ENCODE measurements at regions not wholly inside any gene's neighbourhood (a gene's known extent, or its start where the extent isn't known, plus 50 kb on each side); places are given as distances from the start of the nearest gene placed in this dataset.

DNA sequence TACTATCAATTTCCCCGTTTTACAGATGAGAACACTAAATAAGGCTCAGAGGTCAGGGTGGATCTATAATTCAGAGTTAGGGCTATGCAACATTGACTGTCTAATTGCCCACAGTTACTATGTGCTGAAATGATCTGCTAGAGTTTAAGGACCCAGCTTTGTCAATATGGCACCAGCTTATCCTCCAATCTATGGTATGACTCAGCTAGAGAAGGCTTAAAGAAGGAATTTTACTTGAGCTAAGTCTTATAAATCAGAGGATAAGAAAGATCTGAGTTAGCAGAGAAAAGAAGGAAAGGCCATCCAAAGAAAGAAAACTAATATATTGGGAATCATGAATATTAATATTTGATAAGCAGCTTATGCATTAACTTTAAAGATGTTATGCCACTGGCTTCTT lies 78.1 kb downstream of the ASB9 start:
- DNase-seq (ENCODE audit: low read depth, low spot score) = no peak

GRCh38 chrX:15188039-15188438 lies 81.8 kb downstream of the ASB9 start:
- DNase-seq (ENCODE audit: low read depth, low spot score) = peak; percentile 11

GRCh38 chrX:15177316-15177715 lies 92.6 kb downstream of the ASB9 start:
- DNase-seq (ENCODE audit: low read depth, low spot score) = no peak

- DNase-seq (ENCODE audit: low read depth, low spot score) = no peak
Measured at GRCh38 chrX:15173411-15173810, 96.5 kb downstream of the ASB9 start.

DNA sequence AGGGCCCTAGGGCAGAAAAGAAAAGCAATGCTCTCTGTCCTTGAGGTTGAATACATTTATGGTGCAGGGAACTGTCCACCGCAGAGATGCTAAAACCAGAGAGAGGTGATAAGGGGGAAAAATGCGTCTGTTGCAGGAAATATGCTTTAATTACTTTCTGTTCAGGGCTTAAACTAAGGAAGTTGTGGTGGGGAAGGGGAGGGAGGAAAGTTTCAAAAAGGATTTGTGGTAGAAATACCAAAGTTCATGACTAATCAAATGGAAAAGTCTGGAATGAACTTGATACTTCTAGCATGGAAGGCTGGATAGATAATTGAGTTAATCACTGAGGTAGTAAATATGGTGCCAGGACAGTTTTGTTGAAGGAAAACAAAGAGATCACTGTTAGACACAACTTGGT lies 99.0 kb downstream of the ASB9 start:
- no peak for DNase-seq (ENCODE audit: low read depth, low spot score)

- no peak for DNase-seq (ENCODE audit: low read depth, low spot score)
Measured at GRCh38 chrX:15167826-15168225, 102.1 kb downstream of the ASB9 start.

- DNase-seq (ENCODE audit: low read depth, low spot score) = no peak
Measured at GRCh38 chrX:15165832-15166231, 104.1 kb downstream of the ASB9 start.

GRCh38 chrX:15163131-15163530 lies 106.8 kb downstream of the ASB9 start:
- no peak for DNase-seq (ENCODE audit: low read depth, low spot score)

DNA sequence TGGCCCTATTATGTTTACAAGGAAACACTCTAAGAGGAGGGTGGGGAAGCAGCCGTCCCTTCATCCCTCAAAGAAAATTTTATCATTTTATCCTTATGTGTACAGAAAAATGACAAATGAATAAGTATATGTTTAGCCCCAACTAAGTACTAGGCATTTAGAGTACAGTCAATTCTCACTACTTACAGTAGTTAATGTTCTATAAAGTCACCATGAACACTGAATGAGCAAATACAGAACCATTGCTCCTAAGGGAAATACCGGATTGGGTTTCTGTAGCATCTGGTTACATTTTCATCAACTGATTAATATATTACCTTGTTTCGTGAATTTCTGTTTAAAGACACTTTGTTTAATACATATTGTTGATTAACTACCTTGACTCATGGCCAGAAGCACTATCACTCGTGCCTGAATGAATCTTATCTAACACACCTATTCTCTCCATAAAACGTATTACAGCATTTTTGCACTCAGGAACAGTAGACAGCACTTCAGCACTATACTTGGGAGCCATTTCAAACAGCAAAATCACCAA lies 109.3 kb downstream of the ASB9 start:
- no peak for DNase-seq (ENCODE audit: low read depth, low spot score)

DNA sequence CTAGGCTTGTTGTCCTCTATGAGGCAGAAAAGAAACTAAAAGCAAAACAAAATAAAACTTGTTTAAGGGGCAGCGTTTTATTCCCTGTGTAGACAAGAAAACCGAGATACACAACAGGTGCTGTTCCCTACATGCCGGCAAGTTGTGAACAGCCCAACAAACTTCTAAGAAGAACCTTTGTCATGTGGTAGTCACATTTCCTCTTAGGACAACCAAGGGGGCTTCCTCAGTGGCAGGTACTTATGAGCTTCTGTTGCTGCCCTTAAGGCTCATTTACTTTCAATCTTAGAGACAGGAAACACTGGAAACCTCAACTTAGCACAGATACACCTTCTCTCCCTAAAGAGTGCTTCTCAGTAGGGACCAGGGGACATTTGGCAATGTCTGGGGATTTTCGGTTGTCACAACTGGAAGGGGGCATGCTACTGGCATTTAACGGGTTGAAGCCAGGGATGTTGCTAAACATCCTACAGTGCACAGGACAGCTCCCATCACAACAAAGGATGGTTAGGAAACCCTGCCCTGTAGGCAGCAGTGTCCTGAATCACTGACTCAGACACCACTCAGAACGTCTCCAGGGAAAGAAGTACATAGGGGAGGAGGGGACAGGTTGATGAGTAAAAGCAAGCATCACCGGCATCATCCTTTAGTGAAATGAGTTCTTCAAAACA lies 111.0 kb downstream of the ASB9 start:
- DNase-seq (ENCODE audit: low read depth, low spot score) = no peak

DNA sequence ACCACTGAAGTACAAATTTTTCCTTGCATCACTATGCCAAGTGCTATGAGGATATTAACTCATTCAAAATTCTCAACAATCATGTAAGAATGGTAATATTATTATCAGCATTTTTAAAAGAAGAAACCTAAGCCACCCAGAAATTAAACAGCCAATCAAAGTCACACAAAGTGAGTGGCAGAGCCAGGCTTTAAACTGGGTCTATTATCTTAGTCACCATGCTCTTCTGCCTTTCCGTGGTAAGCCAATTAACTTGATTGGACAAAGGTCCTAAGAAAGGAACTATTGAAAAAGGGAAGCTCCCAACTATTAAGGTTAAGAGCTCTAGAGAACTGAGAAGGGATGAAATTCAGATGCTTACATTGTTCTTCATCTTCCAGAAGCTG lies 111.5 kb downstream of the ASB9 start:
- no peak for DNase-seq (ENCODE audit: low read depth, low spot score)

GRCh38 chrX:15157624-15158023 lies 112.3 kb downstream of the ASB9 start:
- DNase-seq (ENCODE audit: low read depth, low spot score) = no peak

DNA sequence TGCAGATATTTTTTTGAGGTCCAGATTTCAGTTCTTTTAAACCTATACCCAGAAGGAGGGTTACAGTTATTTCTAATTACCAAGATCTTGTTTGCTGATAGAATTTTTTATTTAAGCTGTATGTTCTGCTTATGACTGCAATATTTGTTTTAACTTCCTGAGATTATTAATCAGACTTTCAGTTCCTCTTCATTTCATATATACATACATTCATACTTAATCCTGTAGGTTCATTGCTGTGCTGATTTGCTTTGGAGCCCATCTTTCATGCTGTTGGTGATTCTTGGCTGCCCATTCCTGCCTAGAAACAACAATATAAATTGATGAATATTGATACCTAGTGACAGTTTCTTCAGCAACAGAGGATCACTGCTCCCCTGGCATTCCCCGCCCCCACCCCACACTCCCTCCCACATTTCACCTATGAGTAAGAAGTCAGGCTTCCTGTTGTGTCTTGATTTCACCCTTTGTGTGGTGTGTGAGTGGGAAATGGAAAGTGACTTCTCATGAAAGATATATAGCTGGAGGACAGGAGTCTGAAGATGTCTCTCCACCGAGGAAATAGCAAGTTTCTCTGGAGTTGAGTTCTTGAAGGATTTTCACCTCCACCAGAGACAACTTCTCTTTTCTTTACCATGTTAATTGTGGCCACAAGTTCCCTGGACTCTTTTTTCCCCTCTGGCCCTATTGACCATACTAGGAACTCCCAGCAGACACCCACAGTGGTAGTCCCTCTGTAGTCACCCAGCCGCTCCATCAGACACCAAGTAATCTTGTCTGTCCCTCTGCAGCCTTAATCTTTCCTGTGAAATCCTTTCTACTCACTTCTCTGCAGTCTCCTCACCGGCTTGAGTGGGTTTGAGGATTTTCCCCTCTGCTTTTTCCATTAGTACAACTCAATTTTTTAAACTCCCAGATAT lies 118.4 kb downstream of the ASB9 start:
- no peak for DNase-seq (ENCODE audit: low read depth, low spot score)

DNA sequence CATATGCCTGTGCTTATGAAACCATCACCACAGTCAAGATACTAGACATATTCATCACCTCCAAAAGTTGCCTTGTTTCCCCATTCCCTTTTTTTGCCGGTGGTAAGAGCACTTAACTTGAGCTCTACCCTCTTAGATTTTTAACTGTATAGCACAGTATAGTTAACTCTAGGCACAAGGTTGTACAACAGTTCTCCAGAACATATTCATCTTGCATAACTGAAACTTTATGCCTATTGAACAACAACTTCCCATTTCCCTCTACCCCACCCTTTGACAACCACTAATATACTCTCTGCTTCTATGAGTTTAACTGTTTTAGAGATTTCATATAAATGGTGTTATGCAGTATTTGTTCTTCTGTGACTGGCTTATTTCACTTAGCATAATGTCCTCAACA lies 119.3 kb downstream of the ASB9 start:
- DNase-seq (ENCODE audit: low read depth, low spot score) = no peak

DNA sequence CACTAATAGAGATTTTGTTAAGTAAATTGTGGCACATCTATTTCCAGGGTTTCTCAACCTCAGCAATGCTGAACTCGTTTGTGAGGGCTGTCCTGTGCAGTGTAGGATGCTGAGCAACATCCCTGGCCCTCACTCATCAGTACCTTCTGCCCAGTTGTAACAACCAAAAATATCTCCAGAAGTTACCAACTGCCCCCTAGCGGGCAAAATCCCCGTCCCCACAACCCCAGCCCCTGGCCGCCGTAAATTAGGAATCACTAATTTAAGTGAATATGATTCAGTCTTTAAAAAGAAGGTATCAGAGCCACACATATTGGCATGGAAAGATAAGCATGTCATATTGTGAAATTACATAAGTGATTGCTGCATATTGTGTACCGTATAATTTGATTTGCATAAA lies 123.4 kb downstream of the ASB9 start:
- DNase-seq (ENCODE audit: low read depth, low spot score) = peak; percentile 42

DNA sequence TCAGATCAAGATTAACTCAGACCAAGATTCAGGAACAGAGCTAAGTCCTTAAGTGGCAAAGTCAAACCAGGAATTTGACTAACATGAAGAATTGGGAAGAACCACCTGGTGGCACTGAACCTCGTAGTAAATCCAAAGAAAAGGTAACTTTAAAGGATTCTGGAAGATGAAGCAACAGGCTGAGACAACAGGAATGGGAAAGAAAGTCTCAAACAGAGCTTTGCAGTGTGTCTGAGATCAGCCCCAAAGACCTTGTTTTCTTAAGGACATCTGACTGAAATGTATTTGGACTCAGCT lies 126.1 kb downstream of the ASB9 start:
- no peak for DNase-seq (ENCODE audit: low read depth, low spot score)

DNA sequence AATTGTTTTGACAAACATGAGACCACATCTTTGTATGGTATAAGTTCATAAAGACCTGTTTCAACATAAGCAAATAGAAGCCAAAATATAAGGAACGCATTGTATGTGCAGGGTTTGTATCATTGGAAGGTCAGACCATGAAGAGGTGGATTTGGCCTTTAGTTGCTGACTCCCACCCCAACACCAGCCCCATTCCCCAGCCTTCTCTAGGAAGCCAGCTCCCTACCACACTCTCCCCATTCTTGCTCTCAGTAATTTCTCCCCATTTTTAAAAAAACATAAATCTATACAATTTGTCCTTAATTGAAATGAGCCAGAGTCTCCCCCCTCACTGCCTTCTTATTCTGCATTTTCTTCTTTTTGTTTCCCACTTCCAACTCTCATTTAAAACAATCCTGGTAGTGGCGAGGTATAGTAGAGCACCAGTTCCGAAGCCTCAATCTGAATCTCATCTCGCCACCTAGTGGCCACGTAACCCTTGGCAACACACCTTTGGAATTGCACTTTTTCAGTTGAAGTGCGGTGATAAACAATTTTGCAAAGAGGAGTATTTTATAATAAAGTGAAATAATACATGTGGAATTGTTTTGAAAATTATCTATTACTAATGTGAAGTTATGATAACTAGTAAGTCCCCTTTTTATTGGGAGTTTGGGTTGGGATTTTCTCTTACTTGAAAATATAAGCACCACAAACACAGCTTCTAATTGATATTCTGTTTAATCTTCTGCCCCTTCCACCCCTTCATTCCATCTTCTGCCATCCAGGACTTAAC lies 126.6 kb downstream of the ASB9 start:
- DNase-seq (ENCODE audit: low read depth, low spot score) = peak; percentile 43

GRCh38 chrX:15142084-15142715 lies 127.7 kb downstream of the ASB9 start:
- DNase-seq (ENCODE audit: low read depth, low spot score) = no peak

DNA sequence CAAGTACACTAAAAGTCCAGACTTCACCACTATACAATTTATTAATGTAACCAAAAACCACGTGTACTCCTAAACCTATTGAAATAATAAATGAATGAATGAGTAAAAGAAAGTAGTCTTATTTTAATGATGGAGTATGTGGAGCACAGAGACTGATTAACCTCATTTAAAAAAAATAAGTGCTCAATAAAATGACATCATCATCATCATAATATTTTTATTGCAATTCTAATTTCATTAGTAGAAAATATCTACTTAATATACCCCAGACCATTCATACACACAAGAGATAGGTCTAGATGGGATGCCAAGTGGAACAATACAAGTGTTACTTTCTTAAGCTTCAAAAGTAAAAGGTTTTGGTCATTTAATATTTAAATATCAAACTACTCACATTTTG lies 133.1 kb downstream of the ASB9 start:
- DNase-seq (ENCODE audit: low read depth, low spot score) = no peak

- no peak for DNase-seq (ENCODE audit: low read depth, low spot score)
Measured at GRCh38 chrX:15129412-15129811, 140.5 kb downstream of the ASB9 start.

GRCh38 chrX:15128861-15129260 lies 141.0 kb downstream of the ASB9 start:
- DNase-seq (ENCODE audit: low read depth, low spot score) = no peak

- DNase-seq (ENCODE audit: low read depth, low spot score) = no peak
Measured at GRCh38 chrX:15127010-15127409, 142.9 kb downstream of the ASB9 start.
